SU-DHL-6 (cell line): ENCODE measurements at regions not wholly inside any gene's neighbourhood (a gene's known extent, or its start where the extent isn't known, plus 50 kb on each side); places are given as distances from the start of the nearest gene placed in this dataset.

ENCODE experiments used
- H2AFZ ChIP-seq: fragments of 200-600 bp; sonication (generic); 2 replicates; pipeline ENCODE4 v1.6.1; 2014; ENCODE audit warnings: low read depth, mild to moderate bottlenecking, moderate library complexity, mixed read lengths, antibody characterized with exemption, low read length; ENCODE audit not compliant: severe bottlenecking
- H3F3A ChIP-seq: fragments of 200-600 bp; shearing (Covaris generic); 2 replicates; pipeline ENCODE4 v1.6.0; 2016; ENCODE audit warnings: antibody characterized with exemption, mild to moderate bottlenecking; ENCODE audit not compliant: insufficient read depth
- H3K27ac ChIP-seq: fragments of 200-600 bp; sonication (generic); 2 replicates; pipeline ENCODE4 v1.5.1; 2016; ENCODE audit warnings: low read depth, mild to moderate bottlenecking, low read length, moderate library complexity, mixed read lengths
- H3K27me3 ChIP-seq: fragments of 200-600 bp; sonication (generic), shearing (Covaris generic); 2 replicates; pipeline ENCODE4 v1.6.0; 2014; ENCODE audit warnings: mild to moderate bottlenecking, low read length
- H3K36me3 ChIP-seq: fragments of 200-600 bp; sonication (generic); 2 replicates; pipeline ENCODE4 v1.6.1; 2014; ENCODE audit warnings: mild to moderate bottlenecking, low read length, mixed read lengths
- H3K4me2 ChIP-seq: fragments of 300-600, 200-600 bp; shearing (Covaris generic), sonication (generic); 2 replicates; pipeline ENCODE4 v1.6.0; 2014; ENCODE audit warnings: low read length, low read depth, mild to moderate bottlenecking; ENCODE audit not compliant: poor library complexity, severe bottlenecking
- H3K4me3 ChIP-seq: fragments of 200-600 bp; sonication (generic); 2 replicates; pipeline ENCODE4 v1.5.1; 2014; ENCODE audit warnings: antibody characterized with exemption, low read length, mild to moderate bottlenecking, mixed read lengths; ENCODE audit not compliant: insufficient read depth, poor library complexity, severe bottlenecking
- H3K79me2 ChIP-seq: fragments of 200-600 bp; sonication (generic); 2 replicates; pipeline ENCODE4 v1.6.1; 2014; ENCODE audit warnings: mild to moderate bottlenecking, low read length, moderate library complexity; ENCODE audit not compliant: insufficient read depth
- H3K9ac ChIP-seq: fragments of 200-600 bp; sonication (generic); 2 replicates; pipeline ENCODE4 v1.7.0; 2014; ENCODE audit warnings: mild to moderate bottlenecking, low read length
- H3K9me2 ChIP-seq: fragments of 200-600 bp; sonication (generic); replicated peaks from 2 replicates; pipeline ENCODE4 v1.6.1; 2014; ENCODE audit warnings: low read length; ENCODE audit not compliant: insufficient read depth
- H3K9me3 ChIP-seq: fragments of 200-600 bp; sonication (generic); 2 replicates; pipeline ENCODE4 v1.6.1; 2014; ENCODE audit warnings: low read length, mixed read lengths; ENCODE audit not compliant: insufficient read depth
- H4K20me1 ChIP-seq: fragments of 200-600 bp; sonication (generic); 2 replicates; pipeline ENCODE4 v1.6.1; 2014; ENCODE audit warnings: low read depth, mild to moderate bottlenecking, antibody characterized with exemption, low read length, moderate library complexity, mixed read lengths
- EZH2phosphoT487 ChIP-seq: fragments of 200-600 bp; sonication (generic), shearing (Covaris generic); conservative IDR thresholded peaks from 2 replicates; pipeline ENCODE4 v1.6.1; 2018; ENCODE audit warnings: mild to moderate bottlenecking, antibody characterized with exemption, low read length, moderate library complexity, mixed read lengths
- TF ChIP-seq, protein P1 (sequence below): fragments of 200-600 bp; sonication (generic); IDR thresholded peaks from one replicate; pipeline ENCODE4 v1.5.1; 2017; ENCODE audit warnings: antibody characterized with exemption, mild to moderate bottlenecking, low read length, moderate library complexity; ENCODE audit not compliant: insufficient read depth, poor library complexity, severe bottlenecking

DNA sequence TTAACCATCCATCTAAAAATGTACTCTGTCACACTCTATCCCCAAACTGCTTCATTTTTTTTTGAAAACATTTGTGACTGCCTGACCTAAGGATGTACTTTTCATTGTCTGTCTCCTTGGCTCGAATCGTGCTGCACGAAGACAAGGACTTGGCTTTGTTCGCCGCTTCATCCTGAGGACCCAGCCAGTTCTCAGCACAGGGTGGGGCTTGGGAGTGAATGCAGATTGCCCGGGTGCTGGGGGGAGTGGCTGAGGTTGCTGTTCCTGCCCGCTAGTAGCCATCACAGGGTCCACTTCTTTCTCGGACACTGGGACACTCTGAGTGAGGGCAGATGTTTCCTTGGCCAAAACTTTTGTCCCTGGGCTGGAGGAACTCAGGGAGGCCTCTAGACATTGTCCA is 70.1 kb upstream of the CLCN4 start:
- no peak overlapping the region for H3K4me2 ChIP-seq
- H2AFZ ChIP-seq: no peak overlapping the region

DNA sequence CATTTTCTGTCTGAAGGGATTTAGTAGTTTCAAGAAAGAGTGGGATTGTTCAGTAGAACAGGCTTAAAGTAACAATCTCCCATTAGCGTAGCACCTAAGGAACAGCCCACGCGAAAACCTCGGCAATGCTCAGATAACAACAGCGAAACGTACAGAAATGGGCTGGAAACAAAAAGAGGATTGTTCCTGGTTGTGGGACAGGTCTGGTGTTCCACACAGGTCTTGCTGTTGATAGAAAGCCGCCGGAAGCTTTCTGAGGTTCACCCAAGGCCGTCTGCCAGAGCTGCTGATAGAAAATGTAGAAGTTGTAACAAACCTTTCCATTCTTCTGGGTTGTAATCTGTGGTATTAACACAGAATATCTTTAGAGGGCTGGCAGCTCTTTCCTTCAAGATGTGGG is 69.4 kb upstream of the CLCN4 start:
- Histone ChIP-seq H3K4me3 (no peak overlapping the region), H3K9me2 (no peaks in the 10 kb centered on the region), H2AFZ (no peak overlapping the region), H3K79me2 (no peaks in the 10 kb centered on the region; the same call in 1 of the 2 replicates), H3K36me3 (no peaks in the 10 kb centered on the region; the same call in 1 of the 2 replicates), H3F3A (no peaks in the 10 kb centered on the region), H3K9ac (no peak overlapping the region), H4K20me1 (no peaks in the 10 kb centered on the region), H3K4me2 (no peak overlapping the region), H3K9me3 (no peaks in the 10 kb centered on the region), H3K27me3 (no peaks in the 10 kb centered on the region), H3K27ac (no peak overlapping the region)
- TF ChIP-seq, protein P1, sequence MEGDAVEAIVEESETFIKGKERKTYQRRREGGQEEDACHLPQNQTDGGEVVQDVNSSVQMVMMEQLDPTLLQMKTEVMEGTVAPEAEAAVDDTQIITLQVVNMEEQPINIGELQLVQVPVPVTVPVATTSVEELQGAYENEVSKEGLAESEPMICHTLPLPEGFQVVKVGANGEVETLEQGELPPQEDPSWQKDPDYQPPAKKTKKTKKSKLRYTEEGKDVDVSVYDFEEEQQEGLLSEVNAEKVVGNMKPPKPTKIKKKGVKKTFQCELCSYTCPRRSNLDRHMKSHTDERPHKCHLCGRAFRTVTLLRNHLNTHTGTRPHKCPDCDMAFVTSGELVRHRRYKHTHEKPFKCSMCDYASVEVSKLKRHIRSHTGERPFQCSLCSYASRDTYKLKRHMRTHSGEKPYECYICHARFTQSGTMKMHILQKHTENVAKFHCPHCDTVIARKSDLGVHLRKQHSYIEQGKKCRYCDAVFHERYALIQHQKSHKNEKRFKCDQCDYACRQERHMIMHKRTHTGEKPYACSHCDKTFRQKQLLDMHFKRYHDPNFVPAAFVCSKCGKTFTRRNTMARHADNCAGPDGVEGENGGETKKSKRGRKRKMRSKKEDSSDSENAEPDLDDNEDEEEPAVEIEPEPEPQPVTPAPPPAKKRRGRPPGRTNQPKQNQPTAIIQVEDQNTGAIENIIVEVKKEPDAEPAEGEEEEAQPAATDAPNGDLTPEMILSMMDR: no peak
- no peak for TF ChIP-seq EZH2phosphoT487

More for the DNA sequence above, 70.1 kb upstream of the CLCN4 start:
- no peak overlapping the region for H3K27ac ChIP-seq
- no peaks in the 10 kb centered on the region; the same call in 1 of the 2 replicates for H3K79me2 ChIP-seq
- no peaks in the 10 kb centered on the region for H3F3A ChIP-seq
- H4K20me1 ChIP-seq: no peaks in the 10 kb centered on the region
- no peaks in the 10 kb centered on the region; the same call in 1 of the 2 replicates for H3K36me3 ChIP-seq
- no peak for TF ChIP-seq EZH2phosphoT487
- TF ChIP-seq, protein P1: no peak
- no peaks in the 10 kb centered on the region for H3K9me2 ChIP-seq
- H3K9ac ChIP-seq: no peak overlapping the region
- no peaks in the 10 kb centered on the region for H3K27me3 ChIP-seq
- H3K9me3 ChIP-seq: no peaks in the 10 kb centered on the region
- H3K4me3 ChIP-seq: no peak overlapping the region

DNA sequence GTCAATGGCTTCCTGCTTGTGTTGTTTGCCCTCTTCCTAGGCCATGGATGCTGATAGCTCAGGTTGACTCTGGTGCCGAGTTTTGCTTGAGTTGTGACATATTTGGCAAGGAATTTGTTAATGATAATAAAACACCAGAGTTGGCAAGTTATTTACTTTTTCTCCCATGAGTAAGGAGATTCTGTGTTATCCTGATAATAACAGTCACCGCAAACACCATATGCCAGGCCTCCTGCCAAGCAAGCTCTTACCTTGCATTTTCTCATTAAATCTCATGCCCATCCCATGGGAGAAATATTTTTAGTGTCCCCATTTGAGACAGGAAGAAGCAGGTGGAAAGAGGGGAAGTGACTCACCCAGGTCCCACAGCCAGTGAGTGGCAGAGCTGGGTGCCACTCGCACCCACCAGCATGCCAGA is 67.4 kb upstream of the CLCN4 start:
- Histone ChIP-seq H3K4me2 (no peak overlapping the region), H3F3A (0 out of 2 replicates have a peak, but pooled peaks cover 4% of the 10 kb centered on the region), H3K27me3 (no peaks in the 10 kb centered on the region), H3K36me3 (no peaks in the 10 kb centered on the region; the same call in 1 of the 2 replicates), H2AFZ (no peak overlapping the region), H3K4me3 (no peak overlapping the region), H3K9me3 (no peaks in the 10 kb centered on the region), H3K9me2 (no peaks in the 10 kb centered on the region), H4K20me1 (no peaks in the 10 kb centered on the region), H3K27ac (no peak overlapping the region), H3K79me2 (no peaks in the 10 kb centered on the region; the same call in 1 of the 2 replicates), H3K9ac (no peak overlapping the region)
- TF ChIP-seq EZH2phosphoT487: no peak
- TF ChIP-seq, protein P1: no peak

DNA sequence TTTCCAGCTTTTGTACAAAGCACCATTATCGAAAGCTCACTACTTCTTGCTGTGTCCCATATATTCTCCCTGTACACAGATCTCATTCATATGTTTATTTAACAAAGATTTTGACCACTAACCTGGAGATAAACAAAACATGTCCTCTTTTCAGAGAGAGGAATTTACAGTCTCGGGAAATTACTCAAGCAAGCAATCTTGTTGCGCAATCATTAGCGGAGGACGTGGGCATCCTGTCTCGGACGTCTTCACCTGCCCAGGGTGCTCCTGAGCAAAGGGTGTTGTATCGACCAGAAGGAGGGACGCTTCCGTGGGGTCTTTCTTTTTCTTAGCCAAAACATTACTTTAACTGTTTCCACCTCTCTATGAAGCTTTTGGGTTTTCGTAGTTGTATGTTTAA is 66.5 kb upstream of the CLCN4 start:
- Histone ChIP-seq H3K27ac (no peak overlapping the region), H2AFZ (no peak overlapping the region), H3K79me2 (no peaks in the 10 kb centered on the region; the same call in 1 of the 2 replicates), H3K27me3 (no peaks in the 10 kb centered on the region), H3K36me3 (no peaks in the 10 kb centered on the region; the same call in 1 of the 2 replicates), H3K9me3 (no peaks in the 10 kb centered on the region), H3K9ac (no peak overlapping the region), H4K20me1 (no peaks in the 10 kb centered on the region), H3K4me2 (no peak overlapping the region), H3K9me2 (no peaks in the 10 kb centered on the region), H3K4me3 (no peak overlapping the region), H3F3A (peaks cover 7% of the 10 kb centered on the region; the same call in 1 of the 2 replicates)
- TF ChIP-seq, protein P1: no peak
- no peak for TF ChIP-seq EZH2phosphoT487
